Endodermal cell (in vitro differentiated cells): ENCODE measurements at regions not wholly inside any gene's neighbourhood (a gene's known extent, or its start where the extent isn't known, plus 50 kb on each side); places are given as distances from the start of the nearest gene placed in this dataset.
A peak's percentile ranks its signal among the peaks of the same experiment; 100 is the strongest.

Experiments
- DNase-seq: peaks from one replicate; pipeline ENCODE4 v3.0.0-alpha.2; 2017
- H3K27ac ChIP-seq: 2 replicates; pipeline ENCODE4 v1.5.1; 2013; ENCODE audit warnings: mild to moderate bottlenecking, low read depth, low read length, moderate library complexity
- H3K27me3 ChIP-seq: 2 replicates; pipeline ENCODE4 v1.6.1; 2013; ENCODE audit warnings: mild to moderate bottlenecking, low read length, moderate library complexity; ENCODE audit not compliant: insufficient read depth, control insufficient read depth, poor library complexity, severe bottlenecking
- H3K36me3 ChIP-seq: 2 replicates; pipeline ENCODE4 v1.7.0; 2013; ENCODE audit warnings: mild to moderate bottlenecking, low read length, moderate library complexity; ENCODE audit not compliant: control insufficient read depth, insufficient read depth
- H3K4me1 ChIP-seq: one replicate; pipeline ENCODE4 v1.7.0; 2013; ENCODE audit warnings: low read length; ENCODE audit not compliant: control insufficient read depth, insufficient read depth
- H3K4me3 ChIP-seq: 2 replicates; pipeline ENCODE4 v1.5.1; 2013; ENCODE audit warnings: mild to moderate bottlenecking, low read length, moderate library complexity
- H3K9ac ChIP-seq: 2 replicates; pipeline ENCODE4 v1.6.1; 2013; ENCODE audit warnings: mild to moderate bottlenecking, low read length, moderate library complexity; ENCODE audit not compliant: poor library complexity, severe bottlenecking; ENCODE audit errors: extremely low read depth
- H3K9me3 ChIP-seq: 2 replicates; pipeline ENCODE4 v1.6.1; 2013; ENCODE audit warnings: mild to moderate bottlenecking, low read length, moderate library complexity; ENCODE audit not compliant: control insufficient read depth
- H3K27ac Mint-ChIP-seq: 2 replicates; pipeline ENCODE4 v1.8.0; 2020; ENCODE audit warnings: mixed read lengths
- H3K27me3 Mint-ChIP-seq: 2 replicates; pipeline ENCODE4 v1.8.0; 2021; ENCODE audit warnings: mild to moderate bottlenecking, mixed read lengths; ENCODE audit not compliant: insufficient read depth
- H3K36me3 Mint-ChIP-seq: 2 replicates; pipeline ENCODE4 v1.8.0; 2020; ENCODE audit warnings: low read depth, mixed read lengths
- H3K4me1 Mint-ChIP-seq: 2 replicates; pipeline ENCODE4 v1.8.0; 2020; ENCODE audit warnings: mixed read lengths
- H3K4me3 Mint-ChIP-seq: 2 replicates; pipeline ENCODE4 v1.8.0; 2020; ENCODE audit warnings: mild to moderate bottlenecking, moderate library complexity, mixed read lengths
- H3K9me3 Mint-ChIP-seq: 2 replicates; pipeline ENCODE4 v1.8.0; 2020; ENCODE audit warnings: mild to moderate bottlenecking, mixed read lengths
- CTCF ChIP-seq: fragments of 200-600 bp; sonication (generic); conservative IDR thresholded peaks from 2 replicates; pipeline ENCODE4 v1.5.0; 2021; ENCODE audit warnings: antibody characterized with exemption, mild to moderate bottlenecking
- WGBS, 2 experiments: methylation state at CpG; one replicate each; pipeline versions ENCODE4 v1.1.5 to v1.1.7; 2013; ENCODE audit warnings: missing lambda C conversion rate in 2 of 2, mixed read lengths in 1 of 2; ENCODE audit not compliant: insufficient coverage in 1 of 2, insufficient read length in 1 of 2; 5-methylcytosine and 5-hydroxymethylcytosine counted together

GRCh38 chr1:239239529-239239928, 146.8 kb upstream of the CHRM3 start:
- Mint-ChIP-seq H3K36me3 (no peaks in the 10 kb centered on the region), H3K27me3 (no peaks in the 10 kb centered on the region), H3K4me3 (no peak overlapping the region), H3K27ac (no peak overlapping the region), H3K4me1 (peaks cover 10% of the 10 kb centered on the region), H3K9me3 (no peaks in the 10 kb centered on the region)
- Histone ChIP-seq H3K9me3 (no peaks in the 10 kb centered on the region), H3K27ac (no peak overlapping the region), H3K4me1 (no peaks in the 10 kb centered on the region), H3K4me3 (no peak overlapping the region), H3K27me3 (no peaks in the 10 kb centered on the region), H3K9ac (no peak overlapping the region), H3K36me3 (no peaks in the 10 kb centered on the region)
- TF ChIP-seq CTCF: no peak
- no peak for DNase-seq

GRCh38 chr1:239237912-239238311, 148.5 kb upstream of the CHRM3 start:
- Histone ChIP-seq H3K27me3 (no peaks in the 10 kb centered on the region), H3K4me3 (no peak overlapping the region), H3K36me3 (no peaks in the 10 kb centered on the region), H3K9me3 (no peaks in the 10 kb centered on the region), H3K4me1 (no peaks in the 10 kb centered on the region), H3K9ac (no peak overlapping the region), H3K27ac (no peak overlapping the region)
- Mint-ChIP-seq H3K27ac (no peak overlapping the region), H3K4me1 (peaks cover 15% of the 10 kb centered on the region), H3K27me3 (no peaks in the 10 kb centered on the region), H3K36me3 (no peaks in the 10 kb centered on the region), H3K9me3 (no peaks in the 10 kb centered on the region), H3K4me3 (no peak overlapping the region)
- peak; percentile 67 for DNase-seq
- WGBS, 2 experiments: 89 to 94% methylated on average over 8 to 9 of the region's 9 CpGs
- peak; percentile 63 for TF ChIP-seq CTCF

- Mint-ChIP-seq H3K9me3 (no peaks in the 10 kb centered on the region), H3K4me3 (no peak overlapping the region), H3K27me3 (no peaks in the 10 kb centered on the region), H3K4me1 (peaks cover 12% of the 10 kb centered on the region), H3K27ac (no peak overlapping the region), H3K36me3 (no peaks in the 10 kb centered on the region)
- Histone ChIP-seq H3K9me3 (no peaks in the 10 kb centered on the region), H3K27me3 (no peaks in the 10 kb centered on the region), H3K9ac (no peak overlapping the region), H3K36me3 (no peaks in the 10 kb centered on the region), H3K4me1 (no peaks in the 10 kb centered on the region), H3K27ac (no peak overlapping the region), H3K4me3 (no peak overlapping the region)
- 92 to 100% methylated on average over 2 of the region's 2 CpGs for WGBS, 2 experiments
- no peak for TF ChIP-seq CTCF
- DNase-seq: no peak
Measured at GRCh38 chr1:239233626-239234025, 152.7 kb upstream of the CHRM3 start.
